ENCODE measurements at regions not wholly inside any gene's neighbourhood (a gene's known extent, or its start where the extent isn't known, plus 50 kb on each side); places are given as distances from the start of the nearest gene placed in this dataset.

DNA sequence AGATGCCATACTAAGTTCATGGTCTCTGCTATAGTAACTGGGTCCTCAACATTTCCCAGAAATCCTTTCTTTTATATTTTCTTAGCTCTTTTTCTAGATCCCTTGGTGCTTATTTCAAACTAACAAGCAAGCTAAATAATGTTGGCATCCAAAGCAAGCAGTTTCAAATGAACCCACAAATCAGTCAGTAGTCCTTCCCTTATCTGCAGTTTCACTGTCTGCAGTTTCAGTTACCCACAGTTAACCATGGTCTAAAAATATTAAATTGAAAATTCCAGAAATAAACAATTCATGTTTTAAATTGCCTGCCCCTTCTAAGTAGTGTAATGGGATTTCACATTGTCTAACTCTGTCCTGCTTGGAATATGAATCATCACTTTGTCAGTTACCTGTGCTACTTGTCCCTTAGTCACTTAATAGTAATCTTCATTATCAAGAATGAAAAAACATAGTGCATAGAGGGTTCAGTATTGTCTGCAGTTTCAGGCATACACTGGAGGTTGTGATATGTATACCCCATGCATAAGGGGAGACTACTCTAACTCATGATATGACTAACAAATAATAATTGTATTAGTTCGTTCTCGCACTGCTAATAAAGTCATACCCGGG lies 633.7 kb downstream of the MECOM start:
- no peak overlapping the region for H3K4me3 ChIP-seq (ENCODE audit: low read depth, low read length)
- TF ChIP-seq, protein P1, sequence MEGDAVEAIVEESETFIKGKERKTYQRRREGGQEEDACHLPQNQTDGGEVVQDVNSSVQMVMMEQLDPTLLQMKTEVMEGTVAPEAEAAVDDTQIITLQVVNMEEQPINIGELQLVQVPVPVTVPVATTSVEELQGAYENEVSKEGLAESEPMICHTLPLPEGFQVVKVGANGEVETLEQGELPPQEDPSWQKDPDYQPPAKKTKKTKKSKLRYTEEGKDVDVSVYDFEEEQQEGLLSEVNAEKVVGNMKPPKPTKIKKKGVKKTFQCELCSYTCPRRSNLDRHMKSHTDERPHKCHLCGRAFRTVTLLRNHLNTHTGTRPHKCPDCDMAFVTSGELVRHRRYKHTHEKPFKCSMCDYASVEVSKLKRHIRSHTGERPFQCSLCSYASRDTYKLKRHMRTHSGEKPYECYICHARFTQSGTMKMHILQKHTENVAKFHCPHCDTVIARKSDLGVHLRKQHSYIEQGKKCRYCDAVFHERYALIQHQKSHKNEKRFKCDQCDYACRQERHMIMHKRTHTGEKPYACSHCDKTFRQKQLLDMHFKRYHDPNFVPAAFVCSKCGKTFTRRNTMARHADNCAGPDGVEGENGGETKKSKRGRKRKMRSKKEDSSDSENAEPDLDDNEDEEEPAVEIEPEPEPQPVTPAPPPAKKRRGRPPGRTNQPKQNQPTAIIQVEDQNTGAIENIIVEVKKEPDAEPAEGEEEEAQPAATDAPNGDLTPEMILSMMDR (IDR thresholded peaks at IDR 0.05; ENCODE audit: low read depth, low read length), result no peak

DNA sequence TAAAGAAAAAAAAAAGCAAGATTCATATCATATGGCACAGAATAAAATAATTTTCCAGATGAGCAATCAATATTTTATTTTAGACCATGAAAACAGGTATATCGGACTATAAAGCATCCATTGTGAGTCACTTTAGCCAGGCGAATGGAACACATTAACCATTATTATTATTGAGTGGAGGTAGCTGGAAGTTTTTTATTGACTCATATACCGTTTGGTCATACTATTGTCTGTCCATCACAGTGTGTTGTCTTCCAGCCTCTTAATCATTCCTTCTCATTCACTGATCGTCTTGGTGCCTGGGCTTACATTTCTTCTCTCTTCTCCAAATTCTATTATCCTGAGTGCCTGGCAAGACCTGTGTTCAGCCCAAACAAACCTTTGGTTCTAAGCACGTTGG lies 634.8 kb downstream of the MECOM start:
- no peak overlapping the region for H3K4me3 ChIP-seq (ENCODE audit: low read depth, low read length)

DNA sequence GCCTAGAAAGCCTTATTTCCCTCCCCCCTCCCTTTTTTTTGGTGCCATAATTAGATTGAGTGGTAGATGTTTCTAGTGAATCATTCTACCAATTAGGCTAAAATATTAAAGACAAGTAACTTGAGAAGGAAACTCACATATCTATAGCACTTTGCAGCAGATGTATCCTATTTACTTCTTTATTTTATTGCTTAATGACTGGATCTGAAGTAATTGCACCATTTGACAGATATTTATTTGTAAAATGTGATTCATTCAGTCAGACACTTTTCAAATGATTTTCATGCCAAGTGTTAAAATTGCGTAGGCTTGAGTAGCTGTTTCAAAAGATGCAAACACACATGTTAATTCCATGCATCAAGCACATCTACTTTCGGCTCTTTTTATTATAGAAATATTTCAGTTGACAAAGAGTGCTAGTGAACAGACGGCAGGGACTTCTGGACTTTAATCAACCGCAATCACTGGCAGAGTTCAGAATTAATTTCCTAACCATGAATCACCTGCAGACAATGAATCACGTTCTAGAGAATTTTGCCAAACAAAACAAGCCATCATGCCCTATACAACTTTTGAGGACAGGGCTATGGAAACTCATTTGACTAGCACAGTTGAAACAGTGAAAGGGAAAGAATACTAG lies 636.8 kb downstream of the MECOM start:
- H3K4me3 ChIP-seq (ENCODE audit: low read depth, low read length), result peak overlapping the region; percentile 16
- TF ChIP-seq, protein P1 (IDR thresholded peaks at IDR 0.05; ENCODE audit: low read depth, low read length), result no peak

More for the DNA sequence above, 634.8 kb downstream of the MECOM start:
- TF ChIP-seq, protein P1 (IDR thresholded peaks at IDR 0.05; ENCODE audit: low read depth, low read length), result no peak

DNA sequence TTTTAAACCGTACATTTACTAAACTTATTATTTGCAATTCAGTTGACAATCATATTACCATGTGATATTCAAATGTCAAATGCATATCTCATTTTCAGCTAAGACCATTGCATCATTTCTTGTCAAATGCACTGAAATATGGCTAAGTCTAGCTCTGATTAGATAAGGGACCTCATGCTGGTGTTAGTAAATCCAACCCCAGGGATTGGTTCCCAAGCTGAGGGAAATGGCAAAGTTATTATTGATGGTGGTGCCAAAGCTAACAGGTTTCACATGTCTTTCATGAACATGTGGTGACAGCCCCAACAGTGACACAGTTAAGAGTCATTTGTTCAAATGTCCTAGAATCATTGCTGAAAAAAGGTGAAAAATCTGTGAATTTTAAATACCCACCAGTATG lies 641.1 kb downstream of the MECOM start:
- H3K4me3 ChIP-seq (ENCODE audit: low read depth, low read length), result no peak overlapping the region
- TF ChIP-seq, protein P1 (IDR thresholded peaks at IDR 0.05; ENCODE audit: low read depth, low read length), result no peak

DNA sequence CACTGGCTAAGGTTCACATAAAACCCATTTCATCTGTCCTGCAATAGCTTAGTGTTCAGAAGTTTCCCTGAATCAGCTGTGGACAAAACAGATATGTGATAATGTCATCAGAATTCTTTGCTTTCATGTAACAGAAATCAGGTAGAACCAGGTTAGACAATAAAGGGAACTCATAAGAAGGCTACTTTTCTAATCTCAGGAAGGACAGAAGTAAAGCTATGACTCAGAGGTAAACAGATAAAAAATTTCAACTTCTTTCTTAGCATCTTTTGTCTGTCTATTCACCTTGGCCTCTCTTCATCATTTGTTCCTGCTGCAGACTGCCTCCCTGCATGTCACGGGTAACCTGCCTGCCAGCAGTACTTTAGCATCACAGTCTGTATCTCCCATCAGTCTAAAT lies 643.1 kb downstream of the MECOM start:
- no peak overlapping the region for H3K4me3 ChIP-seq (ENCODE audit: low read depth, low read length)
- TF ChIP-seq, protein P1 (IDR thresholded peaks at IDR 0.05; ENCODE audit: low read depth, low read length), result no peak

DNA sequence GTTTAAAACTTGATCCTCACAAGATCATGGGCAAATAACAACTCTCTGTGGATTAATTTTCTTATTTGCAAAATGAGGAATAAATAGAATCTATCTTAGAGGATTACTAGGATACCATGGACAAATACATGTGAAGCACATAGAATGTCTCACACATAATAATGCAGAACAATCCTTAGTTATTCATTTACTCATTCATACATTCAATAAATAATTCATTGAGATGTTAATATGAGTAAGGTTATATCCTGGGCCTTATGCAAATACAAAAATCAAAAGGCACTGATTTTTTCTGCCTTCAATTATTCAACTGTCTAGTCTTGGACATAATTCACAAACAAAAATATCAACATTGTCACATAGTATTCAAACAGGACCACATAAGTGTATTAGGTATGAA lies 654.1 kb downstream of the MECOM start:
- H3K4me3 ChIP-seq (ENCODE audit: low read depth, low read length), result no peak overlapping the region
- TF ChIP-seq, protein P1 (IDR thresholded peaks at IDR 0.05; ENCODE audit: low read depth, low read length), result no peak

DNA sequence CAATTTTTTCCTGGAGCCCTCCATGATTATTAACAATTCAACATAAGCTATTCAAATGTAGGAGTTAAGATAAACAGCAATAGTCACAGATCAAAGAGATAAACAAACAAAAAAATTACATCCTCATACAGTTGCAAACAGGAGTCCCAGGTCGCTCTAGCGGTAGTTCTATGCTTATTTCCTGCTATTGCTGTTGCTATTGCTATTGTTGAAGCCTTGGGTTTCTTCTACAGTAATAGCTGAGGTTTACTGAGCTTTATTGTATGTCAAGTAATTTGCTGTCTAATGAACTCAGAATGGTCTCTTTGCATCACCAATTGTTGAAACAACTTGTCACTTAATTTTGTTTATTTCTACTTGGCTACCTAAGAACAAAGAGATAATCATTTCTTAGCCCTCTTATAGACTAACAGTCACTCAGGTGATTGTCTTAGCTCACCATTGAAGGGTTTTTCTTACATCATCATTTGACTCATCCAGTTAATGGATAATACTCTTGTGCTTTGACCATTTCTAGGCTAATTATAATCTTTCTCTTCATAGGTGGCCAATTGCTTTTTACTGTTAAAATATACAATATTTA lies 654.6 kb downstream of the MECOM start:
- H3K4me3 ChIP-seq (ENCODE audit: low read depth, low read length), result no peak overlapping the region
- TF ChIP-seq, protein P1 (IDR thresholded peaks at IDR 0.05; ENCODE audit: low read depth, low read length), result no peak
